Activated T-cell treated with anti-CD3 and anti-CD28 coated beads, Interleukin-2, amount 50 U/mL, for 48 hours (primary cell): ENCODE measurements at regions not wholly inside any gene's neighbourhood (a gene's known extent, or its start where the extent isn't known, plus 50 kb on each side); places are given as distances from the start of the nearest gene placed in this dataset.

Experiments
- DNase-seq, 2 experiments: peaks; one replicate each; pipeline ENCODE4 v3.0.0-alpha.2; 2020

- no peak for DNase-seq
Observed at GRCh38 chr3:81041331-81041730, 720.1 kb downstream of the GBE1 start.

GRCh38 chr3:81040107-81040506 is 721.3 kb downstream of the GBE1 start:
- no peak for DNase-seq

GRCh38 chr3:81033684-81034083 is 727.8 kb downstream of the GBE1 start:
- no peak for DNase-seq

- no peak for DNase-seq
Observed at GRCh38 chr3:81033185-81033584, 728.3 kb downstream of the GBE1 start.

- no peak for DNase-seq
Observed at GRCh38 chr3:81029861-81030260, 731.6 kb downstream of the GBE1 start.

- DNase-seq, result no peak
Observed at GRCh38 chr3:81027344-81027743, 734.1 kb downstream of the GBE1 start.

GRCh38 chr3:81024560-81024959 is 736.9 kb downstream of the GBE1 start:
- no peak for DNase-seq

- no peak for DNase-seq
Observed at GRCh38 chr3:81022339-81022738, 739.1 kb downstream of the GBE1 start.

GRCh38 chr3:81013360-81013759 is 748.1 kb downstream of the GBE1 start:
- no peak for DNase-seq

GRCh38 chr3:81005992-81006391 is 755.5 kb downstream of the GBE1 start:
- DNase-seq, result no peak

GRCh38 chr3:81003817-81004216 is 757.6 kb downstream of the GBE1 start:
- no peak for DNase-seq

GRCh38 chr3:81003008-81003645 is 758.3 kb downstream of the GBE1 start:
- no peak for DNase-seq

GRCh38 chr3:80999481-80999880 is 762.0 kb downstream of the GBE1 start:
- DNase-seq, result no peak

- no peak for DNase-seq
Observed at GRCh38 chr3:80998022-80998421, 763.4 kb downstream of the GBE1 start.

- DNase-seq, result no peak
Observed at GRCh38 chr3:80997622-80998021, 763.8 kb downstream of the GBE1 start.

GRCh38 chr3:80994767-80995166 is 766.7 kb downstream of the GBE1 start:
- no peak for DNase-seq

- DNase-seq, result no peak
Observed at GRCh38 chr3:80994085-80994665, 767.3 kb downstream of the GBE1 start.

- no peak for DNase-seq
Observed at GRCh38 chr3:80993241-80993945, 768.1 kb downstream of the GBE1 start.

GRCh38 chr3:80983753-80984152 is 777.7 kb downstream of the GBE1 start:
- no peak for DNase-seq

GRCh38 chr3:80978216-80978969 is 783.1 kb downstream of the GBE1 start:
- DNase-seq, result no peak

- no peak for DNase-seq
Observed at GRCh38 chr3:80970292-80970691, 791.2 kb downstream of the GBE1 start.

- no peak for DNase-seq
Observed at GRCh38 chr3:80929576-80929975, 831.9 kb downstream of the GBE1 start.

- DNase-seq, result no peak
Observed at GRCh38 chr3:80914854-80915253, 846.6 kb downstream of the GBE1 start.

- DNase-seq, result no peak
Observed at GRCh38 chr3:80898211-80898610, 863.2 kb downstream of the GBE1 start.
